PC-3 (cell line): ENCODE measurements at regions not wholly inside any gene's neighbourhood (a gene's known extent, or its start where the extent isn't known, plus 50 kb on each side); places are given as distances from the start of the nearest gene placed in this dataset.

Experiments
- CTCF ChIP-seq: fragments of 300-600 bp; sonication (generic); conservative IDR thresholded peaks from 2 replicates; pipeline ENCODE4 v1.5.1; 2017; ENCODE audit warnings: antibody characterized with exemption, low read depth, mild to moderate bottlenecking, low read length
- EZH2 ChIP-seq: fragments of 300-600 bp; sonication (generic); IDR thresholded peaks from one replicate; pipeline ENCODE4 v1.6.1; 2017; ENCODE audit warnings: antibody characterized with exemption, mild to moderate bottlenecking, low read length; ENCODE audit not compliant: unreplicated experiment
- EZH2phosphoT487 ChIP-seq: fragments of 300-600 bp; sonication (generic); IDR thresholded peaks from 2 replicates; pipeline ENCODE4 v1.6.1; 2018; ENCODE audit warnings: mild to moderate bottlenecking, antibody characterized with exemption, low read length, borderline replicate concordance

DNA sequence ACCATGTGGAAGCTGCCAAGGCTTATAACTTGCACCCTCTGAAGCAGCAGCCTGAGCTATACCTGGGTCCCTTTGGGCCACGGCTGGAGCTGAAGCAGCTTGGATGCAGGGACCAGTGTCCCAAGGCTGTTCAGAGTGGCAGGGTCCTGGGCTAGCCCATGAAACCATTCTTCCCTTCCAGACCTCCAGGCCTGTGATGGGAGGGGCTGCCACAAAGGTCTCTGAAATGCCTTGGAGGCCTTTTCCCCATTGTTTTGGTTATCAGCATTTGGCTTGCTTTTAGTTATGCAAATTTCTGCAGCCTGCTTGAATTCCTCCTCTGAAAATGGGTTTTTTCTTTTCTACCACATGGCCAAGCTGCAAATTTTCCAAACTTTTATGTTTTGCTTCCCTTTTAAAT is 433.7 kb upstream of the ACO1 start:
- TF ChIP-seq CTCF (no peak), EZH2phosphoT487 (no peak), EZH2 (no peak)
